CD4-positive, CD25-positive, alpha-beta regulatory T cell (primary cell): ENCODE measurements at regions not wholly inside any gene's neighbourhood (a gene's known extent, or its start where the extent isn't known, plus 50 kb on each side); places are given as distances from the start of the nearest gene placed in this dataset.

ENCODE experiments used
- ATAC-seq, 2 donors: fragments of 150-1000 bp; cut with Tn5 transposase; one replicate each; pipeline ENCODE4 v1.10.0; 2021; ENCODE audit warnings: low read depth in 2 of 2, moderate number of reproducible peaks in 2 of 2, moderate library complexity in 1 of 2
- DNase-seq, 3 donors: peaks; one replicate each; pipeline versions ENCODE4 v3.0.0 to v3.0.0-alpha.2; 2012 to 2022; ENCODE audit warnings: mixed read lengths in 1 of 3
- H3K27ac ChIP-seq: one replicate; pipeline ENCODE4 v1.7.0; 2013; ENCODE audit warnings: mild to moderate bottlenecking, low read length; ENCODE audit not compliant: insufficient read depth, poor library complexity, severe bottlenecking
- H3K27me3 ChIP-seq: one replicate; pipeline ENCODE4 v1.7.0; 2013; ENCODE audit warnings: low read length; ENCODE audit not compliant: control insufficient read depth, insufficient read depth
- H3K36me3 ChIP-seq: one replicate; pipeline ENCODE4 v1.7.0; 2013; ENCODE audit warnings: mild to moderate bottlenecking, low read length, moderate library complexity; ENCODE audit not compliant: control insufficient read depth, insufficient read depth
- H3K4me1 ChIP-seq: 2 replicates; pipeline ENCODE4 v1.7.0; 2013; ENCODE audit warnings: mild to moderate bottlenecking, low read length; ENCODE audit not compliant: insufficient read depth, control insufficient read depth, poor library complexity, severe bottlenecking
- H3K4me3 ChIP-seq: one replicate; pipeline ENCODE4 v1.7.0; 2013; ENCODE audit warnings: low read depth, mild to moderate bottlenecking, low read length, moderate library complexity
- H3K9me3 ChIP-seq, 2 experiments: 1 replicate in 1 of 2; 2 replicates in 1 of 2; pipeline ENCODE4 v1.7.0; 2013; ENCODE audit warnings: low read length in 2 of 2, mild to moderate bottlenecking in 1 of 2, moderate library complexity in 1 of 2; ENCODE audit not compliant: control insufficient read depth in 2 of 2
- H3K27ac Mint-ChIP-seq, 3 donors: one replicate each; pipeline ENCODE4 v1.8.0; 2020 to 2022; ENCODE audit warnings: mild to moderate bottlenecking in 3 of 3, mixed read lengths in 3 of 3, moderate library complexity in 2 of 3
- H3K27me3 Mint-ChIP-seq: one replicate; pipeline ENCODE4 v1.8.0; 2022; ENCODE audit warnings: mild to moderate bottlenecking, mixed read lengths
- H3K36me3 Mint-ChIP-seq: one replicate; pipeline ENCODE4 v1.8.0; 2020; ENCODE audit warnings: mixed read lengths
- H3K4me1 Mint-ChIP-seq, 4 donors: one replicate each; pipeline ENCODE4 v1.8.0; 2020 to 2022; ENCODE audit warnings: mixed read lengths in 4 of 4, mild to moderate bottlenecking in 1 of 4
- H3K4me3 Mint-ChIP-seq, 4 donors: one replicate each; pipeline ENCODE4 v1.8.0; 2020 to 2022; ENCODE audit warnings: mild to moderate bottlenecking in 4 of 4, mixed read lengths in 4 of 4, moderate library complexity in 3 of 4
- H3K9me3 Mint-ChIP-seq, 7 donors: one replicate each; pipeline ENCODE4 v1.8.0; 2020 to 2022; ENCODE audit warnings: mixed read lengths in 7 of 7, mild to moderate bottlenecking in 3 of 7, moderate library complexity in 2 of 7

- H3K27me3 ChIP-seq = no peaks in the 10 kb centered on the region
- Mint-ChIP-seq H3K27ac (no peak overlapping the region), H3K9me3 (no peaks in the 10 kb centered on the region), H3K27me3 (no peaks in the 10 kb centered on the region), H3K4me3 (no peak overlapping the region), H3K4me1 (no peaks in the 10 kb centered on the region), H3K36me3 (no peaks in the 10 kb centered on the region)
- no peaks in the 10 kb centered on the region for H3K4me1 ChIP-seq
- H3K4me3 ChIP-seq = no peak overlapping the region
- H3K36me3 ChIP-seq = no peaks in the 10 kb centered on the region
- H3K27ac ChIP-seq = no peak overlapping the region
- ATAC-seq (no peak), DNase-seq (no peak)
- no peaks in the 10 kb centered on the region for H3K9me3 ChIP-seq
Measured at GRCh38 chr2:47664817-47665216, 94.0 kb upstream of the KCNK12 start.

- H3K4me3 Mint-ChIP-seq = no peak overlapping the region
- no peaks in the 10 kb centered on the region for H3K36me3 Mint-ChIP-seq
- H3K27me3 Mint-ChIP-seq = no peaks in the 10 kb centered on the region
- H3K36me3 ChIP-seq = no peaks in the 10 kb centered on the region
- peak overlapping the region in 1 of 3 donors; percentile 76 for H3K27ac Mint-ChIP-seq
- H3K27me3 ChIP-seq = no peaks in the 10 kb centered on the region
- no peak overlapping the region for H3K4me3 ChIP-seq
- no peaks in the 10 kb centered on the region for H3K9me3 ChIP-seq
- no peaks in the 10 kb centered on the region for H3K4me1 Mint-ChIP-seq
- no peak overlapping the region for H3K27ac ChIP-seq
- ATAC-seq = no peak
- H3K4me1 ChIP-seq = no peaks in the 10 kb centered on the region
- no peaks in the 10 kb centered on the region for H3K9me3 Mint-ChIP-seq
- DNase-seq = no peak
Measured at GRCh38 chr2:47662552-47662951, 91.8 kb upstream of the KCNK12 start.

- Mint-ChIP-seq H3K4me1 (no peaks in the 10 kb centered on the region), H3K9me3 (no peaks in the 10 kb centered on the region), H3K27ac (no peak overlapping the region), H3K36me3 (no peaks in the 10 kb centered on the region), H3K27me3 (no peaks in the 10 kb centered on the region), H3K4me3 (no peak overlapping the region)
- no peak overlapping the region for H3K4me3 ChIP-seq
- DNase-seq (no peak), ATAC-seq (no peak)
- H3K9me3 ChIP-seq = no peaks in the 10 kb centered on the region
- no peak overlapping the region for H3K27ac ChIP-seq
- H3K4me1 ChIP-seq = no peaks in the 10 kb centered on the region
- H3K27me3 ChIP-seq = no peaks in the 10 kb centered on the region
- H3K36me3 ChIP-seq = no peaks in the 10 kb centered on the region
Measured at GRCh38 chr2:47661310-47661709, 90.5 kb upstream of the KCNK12 start.

GRCh38 chr2:47660168-47660567 lies 89.4 kb upstream of the KCNK12 start:
- Mint-ChIP-seq H3K27ac (no peak overlapping the region), H3K4me1 (no peaks in the 10 kb centered on the region), H3K36me3 (no peaks in the 10 kb centered on the region), H3K27me3 (no peaks in the 10 kb centered on the region), H3K9me3 (no peaks in the 10 kb centered on the region), H3K4me3 (no peak overlapping the region)
- DNase-seq = no peak
- Histone ChIP-seq H3K27me3 (no peaks in the 10 kb centered on the region), H3K36me3 (no peaks in the 10 kb centered on the region), H3K4me1 (no peaks in the 10 kb centered on the region), H3K9me3 (no peaks in the 10 kb centered on the region), H3K4me3 (no peak overlapping the region), H3K27ac (no peak overlapping the region)
- ATAC-seq = no peak

GRCh38 chr2:47658646-47659320 lies 88.0 kb upstream of the KCNK12 start:
- ATAC-seq (no peak), DNase-seq (no peak)
- Mint-ChIP-seq H3K4me3 (no peak overlapping the region), H3K27me3 (no peaks in the 10 kb centered on the region), H3K9me3 (no peaks in the 10 kb centered on the region), H3K27ac (no peak overlapping the region), H3K36me3 (no peaks in the 10 kb centered on the region), H3K4me1 (no peaks in the 10 kb centered on the region)
- H3K27ac ChIP-seq = no peak overlapping the region
- no peak overlapping the region for H3K4me3 ChIP-seq
- no peaks in the 10 kb centered on the region for H3K4me1 ChIP-seq
- no peaks in the 10 kb centered on the region for H3K9me3 ChIP-seq
- H3K36me3 ChIP-seq = no peaks in the 10 kb centered on the region
- H3K27me3 ChIP-seq = no peaks in the 10 kb centered on the region

- Mint-ChIP-seq H3K4me1 (no peaks in the 10 kb centered on the region), H3K4me3 (no peak overlapping the region), H3K27me3 (no peaks in the 10 kb centered on the region), H3K36me3 (no peaks in the 10 kb centered on the region), H3K9me3 (no peaks in the 10 kb centered on the region), H3K27ac (no peak overlapping the region)
- no peaks in the 10 kb centered on the region for H3K36me3 ChIP-seq
- no peak for DNase-seq
- H3K4me1 ChIP-seq = no peaks in the 10 kb centered on the region
- no peak for ATAC-seq
- H3K27ac ChIP-seq = no peak overlapping the region
- no peaks in the 10 kb centered on the region for H3K27me3 ChIP-seq
- H3K4me3 ChIP-seq = no peak overlapping the region
- no peaks in the 10 kb centered on the region for H3K9me3 ChIP-seq
Measured at GRCh38 chr2:47657886-47658489, 87.2 kb upstream of the KCNK12 start.

- Mint-ChIP-seq H3K27ac (no peak overlapping the region), H3K36me3 (no peaks in the 10 kb centered on the region), H3K9me3 (peaks cover 0 to 1% (median 0%) of the 10 kb centered on the region in 7 donors), H3K27me3 (no peaks in the 10 kb centered on the region), H3K4me3 (no peak overlapping the region), H3K4me1 (no peaks in the 10 kb centered on the region)
- H3K4me1 ChIP-seq = no peaks in the 10 kb centered on the region
- no peak overlapping the region for H3K4me3 ChIP-seq
- H3K9me3 ChIP-seq = no peaks in the 10 kb centered on the region
- H3K36me3 ChIP-seq = no peaks in the 10 kb centered on the region
- H3K27ac ChIP-seq = no peak overlapping the region
- no peak for DNase-seq
- no peaks in the 10 kb centered on the region for H3K27me3 ChIP-seq
- no peak for ATAC-seq
Measured at GRCh38 chr2:47656715-47657600, 86.2 kb upstream of the KCNK12 start.
